ENCODE measurements at regions not wholly inside any gene's neighbourhood (a gene's known extent, or its start where the extent isn't known, plus 50 kb on each side); places are given as distances from the start of the nearest gene placed in this dataset.

GRCh38 chr3:163166197-163166596 is 1669.6 kb downstream of the OTOL1 start:
- TF ChIP-seq RCOR1 (IDR thresholded peaks at IDR 0.05; ENCODE audit: low read length) (no peak), FOXJ3 (CRISPR knock-in tag; IDR thresholded peaks at IDR 0.05) (no peak), CTCF (IDR thresholded peaks at IDR 0.05) (no peak), POLR2AphosphoS5 (IDR thresholded peaks at IDR 0.05; ENCODE audit: low read depth, low read length) (no peak), TCF12 (IDR thresholded peaks at IDR 0.05) (no peak), RAD21 (IDR thresholded peaks at IDR 0.05; ENCODE audit: low read length) (no peak), PBX3 (IDR thresholded peaks at IDR 0.05) (no peak), NFIC (IDR thresholded peaks at IDR 0.05; ENCODE audit: borderline replicate concordance) (no peak)

Measured in SK-N-SH (cell line).